ENCODE measurements at regions not wholly inside any gene's neighbourhood (a gene's known extent, or its start where the extent isn't known, plus 50 kb on each side); places are given as distances from the start of the nearest gene placed in this dataset.

DNA sequence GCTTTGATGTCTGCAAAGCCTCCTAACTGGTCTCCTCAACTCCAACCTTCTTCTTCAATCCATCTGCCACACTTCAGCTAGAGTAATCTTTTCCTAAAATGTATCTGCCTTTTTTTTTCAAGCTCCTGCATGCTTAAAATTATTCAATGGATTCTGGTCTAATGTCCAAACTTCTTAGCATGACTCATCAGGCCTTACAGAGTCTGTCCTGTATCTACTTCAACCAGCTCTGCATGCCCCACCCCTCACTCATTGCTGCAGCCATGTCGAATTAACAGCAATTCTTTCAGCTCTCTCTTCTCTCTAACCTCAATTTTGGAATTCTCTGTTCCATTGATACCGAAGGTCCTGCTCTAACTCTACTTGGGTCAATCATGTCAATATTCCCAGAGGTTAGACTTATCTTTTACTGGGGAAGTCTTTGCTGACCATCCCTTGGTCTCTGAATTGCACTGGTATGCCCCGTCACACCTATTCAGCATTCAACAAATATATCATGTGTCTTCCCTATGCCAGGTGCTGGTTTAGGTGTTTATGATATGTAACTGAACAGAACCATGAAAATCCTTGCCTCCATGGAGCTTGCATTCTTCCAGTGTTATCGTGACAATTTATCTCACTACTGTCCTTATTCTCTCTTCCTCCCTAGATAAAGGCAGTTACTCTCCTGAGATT, 88.5 kb upstream of the NANOGP8 start (continued):
- TF ChIP-seq, protein P1, sequence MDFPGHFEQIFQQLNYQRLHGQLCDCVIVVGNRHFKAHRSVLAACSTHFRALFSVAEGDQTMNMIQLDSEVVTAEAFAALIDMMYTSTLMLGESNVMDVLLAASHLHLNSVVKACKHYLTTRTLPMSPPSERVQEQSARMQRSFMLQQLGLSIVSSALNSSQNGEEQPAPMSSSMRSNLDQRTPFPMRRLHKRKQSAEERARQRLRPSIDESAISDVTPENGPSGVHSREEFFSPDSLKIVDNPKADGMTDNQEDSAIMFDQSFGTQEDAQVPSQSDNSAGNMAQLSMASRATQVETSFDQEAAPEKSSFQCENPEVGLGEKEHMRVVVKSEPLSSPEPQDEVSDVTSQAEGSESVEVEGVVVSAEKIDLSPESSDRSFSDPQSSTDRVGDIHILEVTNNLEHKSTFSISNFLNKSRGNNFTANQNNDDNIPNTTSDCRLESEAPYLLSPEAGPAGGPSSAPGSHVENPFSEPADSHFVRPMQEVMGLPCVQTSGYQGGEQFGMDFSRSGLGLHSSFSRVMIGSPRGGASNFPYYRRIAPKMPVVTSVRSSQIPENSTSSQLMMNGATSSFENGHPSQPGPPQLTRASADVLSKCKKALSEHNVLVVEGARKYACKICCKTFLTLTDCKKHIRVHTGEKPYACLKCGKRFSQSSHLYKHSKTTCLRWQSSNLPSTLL (IDR thresholded peaks at IDR 0.05) = no peak
- TF ChIP-seq PCBP2 (IDR thresholded peaks at IDR 0.05; ENCODE audit: low read depth, low read length, poor library complexity, severe bottlenecking) = no peak
- no peak for TF ChIP-seq CHD2 (IDR thresholded peaks at IDR 0.05; ENCODE audit: low read depth, low read length)
- TF ChIP-seq, protein P2, sequence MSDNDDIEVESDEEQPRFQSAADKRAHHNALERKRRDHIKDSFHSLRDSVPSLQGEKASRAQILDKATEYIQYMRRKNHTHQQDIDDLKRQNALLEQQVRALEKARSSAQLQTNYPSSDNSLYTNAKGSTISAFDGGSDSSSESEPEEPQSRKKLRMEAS (CRISPR knock-in tag; IDR thresholded peaks at IDR 0.05) = no peak
- TF ChIP-seq MBD2 (IDR thresholded peaks at IDR 0.05; ENCODE audit: borderline replicate concordance, low read depth) = 0 out of 2 replicates have a peak, but pooled peaks have one; percentile 19
- TF ChIP-seq, protein P3, sequence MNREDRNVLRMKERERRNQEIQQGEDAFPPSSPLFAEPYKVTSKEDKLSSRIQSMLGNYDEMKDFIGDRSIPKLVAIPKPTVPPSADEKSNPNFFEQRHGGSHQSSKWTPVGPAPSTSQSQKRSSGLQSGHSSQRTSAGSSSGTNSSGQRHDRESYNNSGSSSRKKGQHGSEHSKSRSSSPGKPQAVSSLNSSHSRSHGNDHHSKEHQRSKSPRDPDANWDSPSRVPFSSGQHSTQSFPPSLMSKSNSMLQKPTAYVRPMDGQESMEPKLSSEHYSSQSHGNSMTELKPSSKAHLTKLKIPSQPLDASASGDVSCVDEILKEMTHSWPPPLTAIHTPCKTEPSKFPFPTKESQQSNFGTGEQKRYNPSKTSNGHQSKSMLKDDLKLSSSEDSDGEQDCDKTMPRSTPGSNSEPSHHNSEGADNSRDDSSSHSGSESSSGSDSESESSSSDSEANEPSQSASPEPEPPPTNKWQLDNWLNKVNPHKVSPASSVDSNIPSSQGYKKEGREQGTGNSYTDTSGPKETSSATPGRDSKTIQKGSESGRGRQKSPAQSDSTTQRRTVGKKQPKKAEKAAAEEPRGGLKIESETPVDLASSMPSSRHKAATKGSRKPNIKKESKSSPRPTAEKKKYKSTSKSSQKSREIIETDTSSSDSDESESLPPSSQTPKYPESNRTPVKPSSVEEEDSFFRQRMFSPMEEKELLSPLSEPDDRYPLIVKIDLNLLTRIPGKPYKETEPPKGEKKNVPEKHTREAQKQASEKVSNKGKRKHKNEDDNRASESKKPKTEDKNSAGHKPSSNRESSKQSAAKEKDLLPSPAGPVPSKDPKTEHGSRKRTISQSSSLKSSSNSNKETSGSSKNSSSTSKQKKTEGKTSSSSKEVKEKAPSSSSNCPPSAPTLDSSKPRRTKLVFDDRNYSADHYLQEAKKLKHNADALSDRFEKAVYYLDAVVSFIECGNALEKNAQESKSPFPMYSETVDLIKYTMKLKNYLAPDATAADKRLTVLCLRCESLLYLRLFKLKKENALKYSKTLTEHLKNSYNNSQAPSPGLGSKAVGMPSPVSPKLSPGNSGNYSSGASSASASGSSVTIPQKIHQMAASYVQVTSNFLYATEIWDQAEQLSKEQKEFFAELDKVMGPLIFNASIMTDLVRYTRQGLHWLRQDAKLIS (CRISPR knock-in tag; IDR thresholded peaks at IDR 0.05) = no peak
- TF ChIP-seq FOXM1 (IDR thresholded peaks at IDR 0.05; ENCODE audit: low read depth) = 0 out of 2 replicates have a peak, but pooled peaks have one; percentile 16
- no peak for TF ChIP-seq FOXM1 (CRISPR knock-in tag; IDR thresholded peaks at IDR 0.05; ENCODE audit: low read depth)
- TF ChIP-seq HCFC1 (IDR thresholded peaks at IDR 0.05; ENCODE audit: low read depth, low read length) = no peak
- no peak for TF ChIP-seq ZNF12 (CRISPR knock-in tag; IDR thresholded peaks at IDR 0.05)
- TF ChIP-seq DMBX1 (CRISPR knock-in tag; IDR thresholded peaks at IDR 0.05; ENCODE audit: borderline replicate concordance) = no peak
- TF ChIP-seq, protein P4, sequence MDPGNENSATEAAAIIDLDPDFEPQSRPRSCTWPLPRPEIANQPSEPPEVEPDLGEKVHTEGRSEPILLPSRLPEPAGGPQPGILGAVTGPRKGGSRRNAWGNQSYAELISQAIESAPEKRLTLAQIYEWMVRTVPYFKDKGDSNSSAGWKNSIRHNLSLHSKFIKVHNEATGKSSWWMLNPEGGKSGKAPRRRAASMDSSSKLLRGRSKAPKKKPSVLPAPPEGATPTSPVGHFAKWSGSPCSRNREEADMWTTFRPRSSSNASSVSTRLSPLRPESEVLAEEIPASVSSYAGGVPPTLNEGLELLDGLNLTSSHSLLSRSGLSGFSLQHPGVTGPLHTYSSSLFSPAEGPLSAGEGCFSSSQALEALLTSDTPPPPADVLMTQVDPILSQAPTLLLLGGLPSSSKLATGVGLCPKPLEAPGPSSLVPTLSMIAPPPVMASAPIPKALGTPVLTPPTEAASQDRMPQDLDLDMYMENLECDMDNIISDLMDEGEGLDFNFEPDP (CRISPR knock-in tag; IDR thresholded peaks at IDR 0.05) = no peak
- TF ChIP-seq, protein P5, sequence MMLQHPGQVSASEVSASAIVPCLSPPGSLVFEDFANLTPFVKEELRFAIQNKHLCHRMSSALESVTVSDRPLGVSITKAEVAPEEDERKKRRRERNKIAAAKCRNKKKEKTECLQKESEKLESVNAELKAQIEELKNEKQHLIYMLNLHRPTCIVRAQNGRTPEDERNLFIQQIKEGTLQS (IDR thresholded peaks at IDR 0.05) = peak; percentile 94
- TF ChIP-seq, protein P5 (CRISPR knock-in tag; conservative IDR thresholded peaks at IDR 0.05) = no peak
- TF ChIP-seq PHF20 (IDR thresholded peaks at IDR 0.05; ENCODE audit: partially characterized antibody) = no peak
- TF ChIP-seq ZEB2 (IDR thresholded peaks at IDR 0.05) = no peak
- TF ChIP-seq MCM5 (IDR thresholded peaks at IDR 0.05; ENCODE audit: low read depth) = no peak
- TF ChIP-seq, protein P6, sequence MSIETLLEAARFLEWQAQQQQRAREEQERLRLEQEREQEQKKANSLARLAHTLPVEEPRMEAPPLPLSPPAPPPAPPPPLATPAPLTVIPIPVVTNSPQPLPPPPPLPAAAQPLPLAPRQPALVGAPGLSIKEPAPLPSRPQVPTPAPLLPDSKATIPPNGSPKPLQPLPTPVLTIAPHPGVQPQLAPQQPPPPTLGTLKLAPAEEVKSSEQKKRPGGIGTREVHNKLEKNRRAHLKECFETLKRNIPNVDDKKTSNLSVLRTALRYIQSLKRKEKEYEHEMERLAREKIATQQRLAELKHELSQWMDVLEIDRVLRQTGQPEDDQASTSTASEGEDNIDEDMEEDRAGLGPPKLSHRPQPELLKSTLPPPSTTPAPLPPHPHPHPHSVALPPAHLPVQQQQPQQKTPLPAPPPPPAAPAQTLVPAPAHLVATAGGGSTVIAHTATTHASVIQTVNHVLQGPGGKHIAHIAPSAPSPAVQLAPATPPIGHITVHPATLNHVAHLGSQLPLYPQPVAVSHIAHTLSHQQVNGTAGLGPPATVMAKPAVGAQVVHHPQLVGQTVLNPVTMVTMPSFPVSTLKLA (conservative IDR thresholded peaks at IDR 0.05) = 0 out of 4 replicates have a peak, but pooled peaks of 1 of the 2 experiments have one; percentile 31
- TF ChIP-seq SLC30A9 (CRISPR knock-in tag; IDR thresholded peaks at IDR 0.05) = no peak
